ENCODE measurements at regions not wholly inside any gene's neighbourhood (a gene's known extent, or its start where the extent isn't known, plus 50 kb on each side); places are given as distances from the start of the nearest gene placed in this dataset.
A peak's percentile ranks its signal among the peaks of the same experiment; 100 is the strongest.
"Not testable (repeated sequence)": the region's sequence is repeated elsewhere in the genome, so short reads cannot be mapped to it uniquely, and the experiment has no call there.

DNA sequence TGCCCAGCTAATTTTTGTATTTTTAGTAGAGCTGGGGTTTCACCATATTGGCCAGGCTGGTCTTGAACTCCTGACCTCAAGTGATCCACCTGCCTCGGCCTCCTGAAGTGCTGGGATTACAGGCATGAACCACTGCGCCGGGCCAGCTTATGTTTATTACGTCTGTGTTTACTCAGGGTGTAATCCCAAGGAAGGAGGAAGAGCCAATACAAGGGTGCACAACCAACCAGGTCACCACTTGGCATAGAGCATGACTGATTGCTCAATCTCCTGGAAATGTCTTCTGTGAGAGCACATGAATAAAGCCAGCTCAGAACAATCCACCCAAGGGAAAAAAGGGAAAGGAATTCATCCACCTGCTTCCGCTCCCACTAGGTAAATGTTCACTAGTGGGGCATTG lies 54.7 kb upstream of the RALY start:
- not testable (repeated sequence) for H3K4me1 ChIP-seq (ENCODE audit: control insufficient read depth in 2 of 2, insufficient read depth in 2 of 2, low read length in 1 of 2); H3K9me3 ChIP-seq (ENCODE audit: control insufficient read depth in 2 of 2, insufficient read depth in 1 of 2, low read depth in 1 of 2, low read length in 1 of 2); H3K4me3 ChIP-seq (ENCODE audit: low read depth in 1 of 2, low read length in 2 of 2); H3K27me3 ChIP-seq (ENCODE audit: control insufficient read depth in 1 of 2, insufficient read depth in 2 of 2, low read length in 2 of 2); H3K36me3 ChIP-seq (ENCODE audit: control insufficient read depth in 2 of 2, insufficient read depth in 2 of 2, low read length in 1 of 2)
- WGBS, 2 donors, result 50 to 56% methylated on average over 5 of the region's 5 CpGs
- H3K27ac ChIP-seq (ENCODE audit: low read depth in 2 of 2, low read length in 1 of 2), result peak overlapping the region in 1 of 2 donors; percentile 45

DNA sequence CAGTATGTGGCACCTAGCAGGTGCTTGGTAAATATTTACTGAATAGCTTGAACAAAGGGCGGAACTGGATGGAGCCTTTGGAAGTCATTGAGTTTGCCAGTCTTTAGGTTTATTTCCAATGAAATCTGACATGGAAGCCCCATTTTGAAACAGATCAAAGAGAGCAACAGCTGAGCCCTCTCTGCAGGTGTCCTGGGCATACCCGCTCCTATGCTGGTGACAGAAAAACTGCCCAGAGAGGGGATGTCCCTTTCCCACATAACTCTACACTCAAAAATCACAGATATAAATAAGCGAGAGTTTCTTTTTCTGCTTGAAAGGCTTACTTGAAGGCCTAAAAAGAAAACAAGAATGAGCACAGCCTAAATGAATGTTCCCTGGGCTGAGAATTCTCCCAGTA lies 53.0 kb upstream of the RALY start:
- 95% methylated on average over 3 of the region's 3 CpGs for WGBS, 2 donors
- no peak overlapping the region for H3K4me3 ChIP-seq (ENCODE audit: low read depth in 1 of 2, low read length in 2 of 2)
- no peaks in the 10 kb centered on the region for H3K27me3 ChIP-seq (ENCODE audit: control insufficient read depth in 1 of 2, insufficient read depth in 2 of 2, low read length in 2 of 2)
- no peaks in the 10 kb centered on the region for H3K36me3 ChIP-seq (ENCODE audit: control insufficient read depth in 2 of 2, insufficient read depth in 2 of 2, low read length in 1 of 2)
- no peaks in the 10 kb centered on the region for H3K4me1 ChIP-seq (ENCODE audit: control insufficient read depth in 2 of 2, insufficient read depth in 2 of 2, low read length in 1 of 2)
- no peaks in the 10 kb centered on the region for H3K9me3 ChIP-seq (ENCODE audit: control insufficient read depth in 2 of 2, insufficient read depth in 1 of 2, low read depth in 1 of 2, low read length in 1 of 2)
- H3K27ac ChIP-seq (ENCODE audit: low read depth in 2 of 2, low read length in 1 of 2), result no peak overlapping the region

Measured in esophagus (tissue), 2 donors.